Keratinocyte (primary cell): ENCODE measurements at regions not wholly inside any gene's neighbourhood (a gene's known extent, or its start where the extent isn't known, plus 50 kb on each side); places are given as distances from the start of the nearest gene placed in this dataset.

Experiments used
- DNase-seq: peaks from one replicate; pipeline ENCODE4 v3.0.0-alpha.2; 2011; ENCODE audit warnings: low read depth, missing footprints, low spot score
- FAIRE-seq: peaks from 2 replicates; lab custom pipeline; 2011; peaks lifted over from hg19 to GRCh38; lab: Jason Lieb, UNC
- H2AFZ ChIP-seq: 2 replicates; pipeline ENCODE4 v1.6.0; 2012; ENCODE audit warnings: low read length, control low read depth, inconsistent platforms; ENCODE audit not compliant: control insufficient read depth
- H3K27ac ChIP-seq: 2 replicates; pipeline ENCODE4 v1.5.1; 2011; ENCODE audit warnings: low read length; ENCODE audit not compliant: control insufficient read depth, insufficient read depth
- H3K27me3 ChIP-seq: 3 replicates; pipeline ENCODE4 v1.6.0; 2011; ENCODE audit warnings: low read length; ENCODE audit not compliant: control insufficient read depth, insufficient read depth; ENCODE audit errors: extremely low read depth
- H3K36me3 ChIP-seq, 2 experiments: 2 replicates in 1 of 2; 3 replicates in 1 of 2; pipeline ENCODE4 v1.5.1; 2011; ENCODE audit warnings: low read length in 2 of 2, mild to moderate bottlenecking in 1 of 2; ENCODE audit not compliant: control insufficient read depth in 2 of 2, insufficient read depth in 2 of 2; ENCODE audit errors: extremely low read depth in 1 of 2
- H3K4me1 ChIP-seq: 3 replicates; pipeline ENCODE4 v1.5.1; 2011; ENCODE audit warnings: low read length; ENCODE audit not compliant: control insufficient read depth, insufficient read depth; ENCODE audit errors: extremely low read depth
- H3K4me2 ChIP-seq: 3 replicates; pipeline ENCODE4 v1.6.0; 2011; ENCODE audit warnings: low read depth, low read length; ENCODE audit not compliant: control insufficient read depth, insufficient read depth; ENCODE audit errors: extremely low read depth
- H3K4me3 ChIP-seq, 3 experiments: fragments of 200-600 bp in 1 of 3; sonication (generic) in 1 of 3; 2 replicates in 2 of 3; 3 replicates in 1 of 3; pipeline ENCODE4 v1.5.1; 2011 to 2016; ENCODE audit warnings: low read length in 3 of 3, mild to moderate bottlenecking in 3 of 3, control low read depth in 2 of 3, inconsistent platforms in 1 of 3, low read depth in 1 of 3, mixed read lengths in 1 of 3, mixed run types in 1 of 3, moderate library complexity in 1 of 3; ENCODE audit not compliant: control insufficient read depth in 2 of 3, insufficient read depth in 2 of 3; ENCODE audit errors: extremely low read depth in 1 of 3
- H3K79me2 ChIP-seq: 2 replicates; pipeline ENCODE4 v1.6.0; 2012; ENCODE audit warnings: low read length; ENCODE audit not compliant: control insufficient read depth, insufficient read depth
- H3K9ac ChIP-seq: 3 replicates; pipeline ENCODE4 v1.6.0; 2011; ENCODE audit warnings: low read length; ENCODE audit not compliant: control insufficient read depth, insufficient read depth; ENCODE audit errors: extremely low read depth
- H3K9me1 ChIP-seq: 3 replicates; pipeline ENCODE4 v1.6.0; 2011; ENCODE audit warnings: low read length; ENCODE audit not compliant: control insufficient read depth, insufficient read depth; ENCODE audit errors: extremely low read depth
- H3K9me3 ChIP-seq: 2 replicates; pipeline ENCODE4 v1.5.1; 2012; ENCODE audit warnings: low read depth, low read length; ENCODE audit not compliant: control insufficient read depth
- H4K20me1 ChIP-seq: 3 replicates; pipeline ENCODE4 v1.6.0; 2011; ENCODE audit warnings: low read length; ENCODE audit not compliant: control insufficient read depth, insufficient read depth; ENCODE audit errors: extremely low read depth
- CTCF ChIP-seq, 3 experiments: IDR thresholded peaks in 1 of 3; conservative IDR thresholded peaks in 1 of 3; optimal IDR thresholded peaks in 1 of 3; 2 replicates in 2 of 3; 3 replicates in 1 of 3; pipeline versions ENCODE3 to v1.5.1; 2011; ENCODE audit warnings: low read length in 3 of 3, mild to moderate bottlenecking in 3 of 3, moderate library complexity in 2 of 3, control low read depth in 1 of 3, inconsistent platforms in 1 of 3; ENCODE audit not compliant: insufficient read depth in 2 of 3; ENCODE audit errors: extremely low read depth in 1 of 3
- EZH2 ChIP-seq: IDR thresholded peaks from one replicate; pipeline ENCODE4 v1.6.1; 2012; ENCODE audit warnings: inconsistent platforms, mild to moderate bottlenecking, low read length, moderate library complexity
- dilution Hi-C: fragments of 300-500 bp; cut with MboI; formaldehyde crosslinking; loops from one replicate; pipeline ENCODE4 v1.7.0; 2020; ENCODE audit warnings: low sequenced_read_pairs; ENCODE audit not compliant: extremely low pct_ligation_motif_present

- no peaks in the 10 kb centered on the region for H3K9me3 ChIP-seq
- no peak overlapping the region for H3K4me2 ChIP-seq
- no peaks in the 10 kb centered on the region for H4K20me1 ChIP-seq
- TF ChIP-seq EZH2 (no peak), CTCF (optimal IDR thresholded peaks at IDR 0.05 in 1 of 3, IDR thresholded peaks at IDR 0.05 in 1 of 3, conservative IDR thresholded peaks at IDR 0.05 in 1 of 3; ENCODE audit: extremely low read depth in 1 of 3, insufficient read depth in 2 of 3, low read length in 3 of 3) (no peak)
- no peaks in the 10 kb centered on the region for H3K27me3 ChIP-seq
- DNase-seq (no peak), FAIRE-seq (no peak)
- H2AFZ ChIP-seq: no peak overlapping the region
- no peak overlapping the region for H3K9ac ChIP-seq
- H3K27ac ChIP-seq: no peak overlapping the region
- no peak overlapping the region for H3K4me3 ChIP-seq
- no peaks in the 10 kb centered on the region for H3K4me1 ChIP-seq
- H3K36me3 ChIP-seq: no peaks in the 10 kb centered on the region
- no peaks in the 10 kb centered on the region for H3K9me1 ChIP-seq
- H3K79me2 ChIP-seq: no peaks in the 10 kb centered on the region
- dilution Hi-C loops: no loop called here
These were observed 273.5 kb upstream of the ADGRL3 start for GRCh38 chr4:60926624-60927023.

- dilution Hi-C loops: no loop called here
- Histone ChIP-seq H3K4me3 (no peak overlapping the region), H3K4me1 (no peaks in the 10 kb centered on the region), H3K9me3 (no peaks in the 10 kb centered on the region), H4K20me1 (no peaks in the 10 kb centered on the region), H3K4me2 (no peak overlapping the region), H3K36me3 (no peaks in the 10 kb centered on the region), H3K9ac (no peak overlapping the region), H3K27ac (no peak overlapping the region), H3K27me3 (no peaks in the 10 kb centered on the region), H3K79me2 (no peaks in the 10 kb centered on the region), H3K9me1 (no peaks in the 10 kb centered on the region), H2AFZ (no peak overlapping the region)
- DNase-seq (no peak), FAIRE-seq (no peak)
- TF ChIP-seq EZH2: no peak
- TF ChIP-seq CTCF (optimal IDR thresholded peaks at IDR 0.05 in 1 of 3, IDR thresholded peaks at IDR 0.05 in 1 of 3, conservative IDR thresholded peaks at IDR 0.05 in 1 of 3; ENCODE audit: extremely low read depth in 1 of 3, insufficient read depth in 2 of 3, low read length in 3 of 3): no peak
These were observed 269.3 kb upstream of the ADGRL3 start for GRCh38 chr4:60930866-60931265.
